PC-3 (cell line): ENCODE measurements at regions not wholly inside any gene's neighbourhood (a gene's known extent, or its start where the extent isn't known, plus 50 kb on each side); places are given as distances from the start of the nearest gene placed in this dataset.

ENCODE experiments used
- EZH2phosphoT487 ChIP-seq: fragments of 300-600 bp; sonication (generic); IDR thresholded peaks from 2 replicates; pipeline ENCODE4 v1.6.1; 2018; ENCODE audit warnings: mild to moderate bottlenecking, antibody characterized with exemption, low read length, borderline replicate concordance
- TF ChIP-seq, protein P1 (sequence below): fragments of 300-600 bp; sonication (generic); conservative IDR thresholded peaks from 2 replicates; pipeline ENCODE4 v1.5.1; 2017; ENCODE audit warnings: antibody characterized with exemption, low read depth, mild to moderate bottlenecking, low read length

DNA sequence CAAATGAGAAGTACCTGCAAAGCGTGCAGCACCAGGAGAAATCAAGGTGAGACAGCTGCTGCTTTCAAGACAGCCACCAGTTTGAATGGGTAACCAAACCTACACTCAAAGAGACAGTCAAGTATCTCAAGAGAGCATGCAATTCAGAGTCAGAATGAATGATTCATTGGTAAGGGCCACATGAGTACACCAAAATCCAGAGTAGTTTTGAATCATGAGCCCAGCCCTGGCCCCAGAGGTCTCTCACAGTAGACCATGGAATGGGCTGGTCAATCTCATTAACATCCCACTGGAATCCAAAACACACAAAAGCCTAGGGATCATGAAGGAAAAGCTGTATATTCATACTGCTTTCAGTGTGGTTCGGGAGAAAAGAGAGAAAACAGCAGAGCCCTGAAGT lies 242.8 kb downstream of the TBL1XR1 start:
- TF ChIP-seq, protein P1, sequence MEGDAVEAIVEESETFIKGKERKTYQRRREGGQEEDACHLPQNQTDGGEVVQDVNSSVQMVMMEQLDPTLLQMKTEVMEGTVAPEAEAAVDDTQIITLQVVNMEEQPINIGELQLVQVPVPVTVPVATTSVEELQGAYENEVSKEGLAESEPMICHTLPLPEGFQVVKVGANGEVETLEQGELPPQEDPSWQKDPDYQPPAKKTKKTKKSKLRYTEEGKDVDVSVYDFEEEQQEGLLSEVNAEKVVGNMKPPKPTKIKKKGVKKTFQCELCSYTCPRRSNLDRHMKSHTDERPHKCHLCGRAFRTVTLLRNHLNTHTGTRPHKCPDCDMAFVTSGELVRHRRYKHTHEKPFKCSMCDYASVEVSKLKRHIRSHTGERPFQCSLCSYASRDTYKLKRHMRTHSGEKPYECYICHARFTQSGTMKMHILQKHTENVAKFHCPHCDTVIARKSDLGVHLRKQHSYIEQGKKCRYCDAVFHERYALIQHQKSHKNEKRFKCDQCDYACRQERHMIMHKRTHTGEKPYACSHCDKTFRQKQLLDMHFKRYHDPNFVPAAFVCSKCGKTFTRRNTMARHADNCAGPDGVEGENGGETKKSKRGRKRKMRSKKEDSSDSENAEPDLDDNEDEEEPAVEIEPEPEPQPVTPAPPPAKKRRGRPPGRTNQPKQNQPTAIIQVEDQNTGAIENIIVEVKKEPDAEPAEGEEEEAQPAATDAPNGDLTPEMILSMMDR = no peak
- TF ChIP-seq EZH2phosphoT487 = no peak
